CD4-positive, alpha-beta T cell treated with Interleukin-17A for 1 hour (primary cell): ENCODE measurements at regions not wholly inside any gene's neighbourhood (a gene's known extent, or its start where the extent isn't known, plus 50 kb on each side); places are given as distances from the start of the nearest gene placed in this dataset.
"Not testable (repeated sequence)": the region's sequence is repeated elsewhere in the genome, so short reads cannot be mapped to it uniquely, and the experiment has no call there.

Source experiments
- DNase-seq: peaks from one replicate; pipeline ENCODE4 v3.0.0-alpha.2; 2020

DNA sequence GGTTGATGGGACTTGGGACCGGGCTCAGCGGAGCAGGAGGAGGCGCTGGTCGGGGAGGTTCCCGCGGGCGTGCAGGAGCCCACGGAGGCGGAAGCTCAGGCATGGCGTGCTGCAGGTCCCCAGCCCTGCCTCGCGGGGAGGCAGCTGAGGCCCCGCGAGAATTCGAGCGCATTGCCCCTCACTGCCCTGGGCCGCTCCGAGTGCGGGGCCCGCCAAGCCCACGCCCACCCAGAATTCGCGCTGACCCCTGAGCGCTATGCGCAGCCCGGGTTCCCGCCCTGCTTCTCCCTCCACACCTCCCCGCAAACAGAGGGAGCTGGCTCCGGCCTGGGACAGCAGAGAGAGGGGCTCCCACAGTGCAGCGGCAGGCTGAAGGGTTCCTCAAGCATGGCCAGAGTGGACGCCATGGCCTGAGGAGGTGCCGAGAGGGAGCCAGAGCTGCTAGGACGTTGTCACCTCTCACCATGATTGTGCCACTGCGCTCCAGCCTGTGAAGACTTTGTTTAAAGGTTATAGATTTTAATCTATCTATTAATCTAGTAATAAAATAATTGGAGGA, 357.2 kb upstream of the RGPD4 start:
- no peak for DNase-seq

DNA sequence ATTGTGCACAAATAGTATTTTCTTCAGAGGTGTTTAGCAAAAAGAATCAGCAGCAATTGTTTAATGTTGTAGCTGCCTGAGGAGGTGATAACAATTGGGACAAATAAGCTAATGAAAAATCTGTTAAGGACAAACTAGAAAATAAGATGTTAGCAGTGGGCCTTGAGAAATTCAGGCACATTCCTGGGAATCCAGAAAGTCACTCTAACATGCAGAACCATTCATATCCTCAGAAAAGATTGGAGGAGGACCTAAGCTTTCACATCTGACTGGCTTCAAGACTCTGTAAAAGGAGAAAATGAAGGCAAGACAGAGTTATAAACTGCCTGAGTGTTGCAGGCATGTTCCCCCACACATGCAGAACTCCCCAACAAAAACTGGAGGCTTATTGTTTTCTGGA, 353.5 kb upstream of the RGPD4 start:
- no peak for DNase-seq

DNA sequence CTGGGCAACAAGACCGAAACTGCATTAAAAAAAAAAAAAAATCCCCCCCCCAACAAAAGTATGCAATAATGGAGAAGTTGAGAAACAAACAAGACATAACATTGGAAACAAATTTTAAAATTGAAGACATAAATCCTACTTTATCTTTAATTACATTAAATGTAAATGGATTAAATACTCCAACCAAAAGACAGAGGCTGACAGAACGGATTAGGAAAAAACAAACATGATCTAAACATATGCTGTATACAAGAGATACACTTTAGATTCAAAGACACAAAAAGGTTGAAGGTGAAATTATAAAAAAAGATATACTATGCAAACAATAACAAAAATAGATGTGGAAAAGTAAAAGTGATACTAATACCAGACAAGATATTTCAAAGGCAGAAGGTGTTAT, 350.8 kb upstream of the RGPD4 start:
- DNase-seq: no peak

DNA sequence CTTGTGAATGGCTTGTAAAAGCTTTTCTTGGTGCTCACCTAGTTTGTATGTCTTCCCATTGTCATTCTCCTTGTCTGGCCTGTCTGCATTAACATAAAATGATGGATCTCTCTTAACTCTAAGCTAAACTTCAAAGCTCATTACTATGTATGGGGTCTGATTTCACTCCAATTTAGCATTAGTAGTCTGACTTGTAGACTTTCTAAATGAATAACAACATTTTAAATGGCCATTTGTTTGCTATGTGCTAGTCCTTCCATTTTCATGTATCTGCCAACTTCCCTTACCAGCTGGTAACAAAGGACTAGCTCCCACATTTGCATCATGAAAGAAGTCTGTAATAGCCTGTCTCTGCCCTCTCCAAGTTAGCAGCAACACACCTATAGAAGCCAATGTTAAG, 324.2 kb upstream of the RGPD4 start:
- DNase-seq: no peak

DNA sequence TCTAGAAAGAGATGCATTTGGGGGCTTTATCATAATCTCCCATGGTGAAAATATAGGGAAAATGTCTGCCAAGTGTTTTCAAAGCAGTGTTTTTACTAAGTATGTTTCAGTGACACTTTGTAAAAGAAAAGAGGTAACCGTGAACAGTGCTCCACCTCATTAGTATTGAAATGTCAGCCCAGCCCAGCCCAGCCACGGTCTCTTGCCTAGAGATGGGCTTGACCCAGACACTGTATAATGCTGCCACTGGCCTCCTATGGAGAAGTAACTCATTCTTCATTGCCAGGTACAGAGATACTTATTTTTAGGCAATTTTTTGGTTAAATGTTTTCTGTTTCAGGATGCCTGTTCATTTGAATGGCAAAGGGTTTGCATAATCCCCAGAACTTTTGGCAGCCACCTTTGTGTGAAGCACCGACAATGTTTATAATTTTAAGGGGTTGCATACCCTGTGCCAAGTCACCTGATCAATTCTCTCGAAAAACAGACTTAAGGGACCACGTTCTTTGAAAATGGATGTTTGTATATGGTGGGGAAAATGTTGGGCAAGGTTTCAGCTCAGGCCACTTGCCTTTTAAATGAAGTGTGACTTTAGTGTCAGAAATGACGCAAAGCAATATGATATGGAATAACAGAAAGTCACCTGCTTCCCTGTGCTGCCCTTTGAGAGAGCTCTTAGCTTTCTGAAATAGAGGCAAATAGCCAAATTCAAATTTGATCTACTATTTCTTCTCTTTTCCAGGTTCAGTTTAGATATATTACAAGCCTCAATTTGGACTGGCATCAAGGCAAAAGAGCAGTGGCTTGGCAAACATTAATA, 314.5 kb upstream of the RGPD4 start:
- DNase-seq: no peak

DNA sequence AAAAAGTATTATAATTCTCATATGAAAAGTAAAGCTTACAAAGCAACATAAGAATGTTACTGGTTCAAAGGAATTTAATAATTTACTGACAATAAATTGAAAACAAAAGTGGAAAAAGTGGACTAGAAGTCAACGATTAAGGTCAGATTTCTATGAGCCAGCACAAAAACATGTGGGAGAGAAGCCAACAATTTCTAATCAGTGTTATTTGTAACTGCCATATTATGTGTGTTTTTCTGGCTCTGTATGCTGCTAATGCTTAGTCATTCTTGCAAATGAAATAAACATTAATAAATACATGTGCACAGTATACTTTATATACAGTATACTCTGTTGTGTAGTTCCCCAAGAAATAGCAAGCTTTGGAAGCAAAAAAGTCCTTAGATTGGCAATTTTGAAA, 301.3 kb upstream of the RGPD4 start:
- no peak for DNase-seq

DNA sequence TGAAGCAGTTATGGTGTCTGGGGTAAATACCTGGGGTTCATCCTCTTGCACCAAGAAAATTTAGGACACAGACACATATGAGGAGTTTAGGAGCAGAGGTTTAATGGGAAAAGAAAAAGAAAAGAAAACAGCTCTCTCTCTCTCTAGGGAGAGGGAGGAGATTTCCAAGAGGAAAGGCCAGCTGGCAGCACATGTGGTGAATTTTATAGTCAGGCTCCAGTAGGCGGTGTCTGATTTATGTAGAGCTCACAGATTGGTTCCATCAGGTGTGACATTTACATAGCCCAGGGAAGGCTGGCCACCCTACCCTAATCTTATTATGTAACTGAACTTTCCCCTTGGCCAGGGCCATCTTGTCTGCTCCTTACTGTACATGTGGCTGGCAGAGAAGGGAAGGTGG, 297.5 kb upstream of the RGPD4 start:
- no peak for DNase-seq

DNA sequence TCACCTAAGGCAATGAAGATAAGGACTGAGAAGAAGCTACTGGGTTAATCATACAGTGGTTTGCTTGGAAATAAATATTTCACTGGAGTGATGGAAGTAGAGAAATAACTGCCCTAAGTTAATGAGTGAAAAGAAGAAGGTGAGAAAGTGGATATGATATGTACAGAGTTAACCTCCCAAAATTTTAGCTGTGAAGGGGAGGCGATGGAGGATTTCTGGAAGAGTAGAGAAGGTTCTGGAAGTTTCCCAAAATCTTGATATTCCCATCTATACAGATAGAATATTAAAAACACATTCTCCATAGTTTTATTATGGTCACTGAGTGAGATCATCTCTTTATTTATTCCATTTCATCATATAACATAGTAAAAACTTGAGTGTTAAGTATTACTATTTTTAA, 296.6 kb upstream of the RGPD4 start:
- no peak for DNase-seq

DNA sequence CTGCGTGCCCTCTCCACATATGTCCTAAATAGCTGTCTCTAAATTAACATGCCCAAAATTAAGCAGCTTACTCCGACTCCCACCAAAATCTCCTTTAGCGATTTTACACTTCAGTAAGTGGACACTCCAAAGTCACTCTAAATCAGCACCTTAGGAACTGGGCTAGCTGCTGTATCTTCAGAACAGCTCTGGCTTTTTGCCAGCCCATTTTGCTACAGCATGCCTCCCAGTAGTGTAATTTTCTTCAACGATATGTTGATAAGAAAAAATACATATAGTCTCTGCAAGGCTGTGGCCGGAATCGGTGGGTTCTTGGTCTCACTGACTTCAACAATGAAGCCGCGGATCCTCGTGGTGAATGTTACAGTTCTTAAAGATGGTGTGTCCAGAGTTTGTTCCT, 291.8 kb upstream of the RGPD4 start:
- no peak for DNase-seq

DNA sequence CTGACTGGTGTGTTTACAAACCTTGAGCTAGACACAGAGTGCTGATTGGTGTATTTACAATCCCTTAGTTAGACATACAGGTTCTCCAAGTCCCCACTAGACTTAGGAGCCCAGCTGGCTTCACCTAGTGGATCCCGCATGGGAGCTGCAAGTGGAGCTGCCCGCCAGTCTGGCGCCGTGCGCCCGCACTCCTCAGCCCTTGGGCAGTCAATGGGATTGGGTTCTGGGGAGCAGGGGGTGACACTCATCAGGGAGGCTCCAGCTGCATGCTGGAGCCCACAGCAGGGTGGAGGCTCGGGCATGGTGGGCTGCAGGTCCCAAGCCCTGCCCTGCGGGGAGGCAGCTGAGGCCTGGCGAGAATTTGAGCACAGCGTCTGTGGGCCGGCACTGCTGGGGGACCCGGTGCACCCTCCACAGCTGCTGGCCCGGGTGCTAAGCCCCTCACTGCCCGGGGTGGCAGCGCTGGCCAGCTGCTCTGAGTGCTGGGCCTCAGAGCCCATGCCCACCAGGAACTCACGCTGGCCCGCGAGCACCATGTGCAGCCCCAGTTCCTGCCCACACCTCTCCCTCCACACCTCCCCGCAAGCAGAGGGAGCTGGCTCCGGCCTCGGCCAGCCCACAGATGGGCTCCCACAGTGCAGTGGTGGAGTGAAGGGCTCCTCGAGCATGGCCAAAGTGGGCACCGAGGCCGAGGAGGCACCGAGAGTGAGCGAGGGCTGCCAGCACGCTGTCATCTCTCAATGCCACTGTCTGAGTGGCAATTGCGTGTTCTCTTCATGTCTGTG, 290.6 kb upstream of the RGPD4 start:
- not testable (repeated sequence) for DNase-seq

DNA sequence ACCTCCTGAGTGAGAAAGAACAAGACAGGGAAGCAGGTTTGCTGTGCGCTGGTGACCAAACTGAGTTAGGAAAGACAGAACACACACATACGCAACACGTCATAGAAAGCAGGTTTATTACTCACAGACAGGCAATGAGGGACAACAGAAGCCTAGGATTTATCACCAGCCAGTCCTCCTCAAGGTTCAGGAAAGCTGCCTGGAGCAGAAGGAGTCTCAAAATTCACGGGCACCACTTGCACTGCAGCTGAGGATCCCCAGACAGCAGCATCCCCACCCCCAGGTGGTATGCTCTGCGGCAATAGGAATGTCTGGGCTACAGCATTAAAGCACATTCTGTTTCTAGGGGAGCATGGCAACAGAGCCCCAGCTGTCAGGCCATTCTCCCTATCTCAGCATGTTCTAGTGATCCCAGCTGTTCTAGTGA, 284.4 kb upstream of the RGPD4 start:
- DNase-seq: no peak

DNA sequence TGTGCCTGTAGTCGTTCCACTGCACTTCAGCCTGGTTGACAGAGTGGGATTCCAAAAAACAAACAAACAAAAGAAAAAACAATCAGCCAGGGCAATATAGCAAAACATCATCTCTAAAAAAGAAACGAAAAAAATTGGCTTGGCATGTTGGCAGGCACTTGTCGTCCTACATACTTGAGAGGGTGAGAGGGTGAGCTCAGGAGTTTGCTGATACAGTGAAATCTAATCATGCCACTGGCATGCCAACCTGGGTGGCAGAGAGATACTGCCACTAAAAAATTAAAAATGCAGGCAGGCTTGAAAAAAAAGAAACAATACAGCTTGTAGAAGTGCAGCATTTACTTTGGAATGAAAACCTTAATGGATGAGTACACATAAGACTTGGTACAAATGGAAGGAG, 282.9 kb upstream of the RGPD4 start:
- no peak for DNase-seq

DNA sequence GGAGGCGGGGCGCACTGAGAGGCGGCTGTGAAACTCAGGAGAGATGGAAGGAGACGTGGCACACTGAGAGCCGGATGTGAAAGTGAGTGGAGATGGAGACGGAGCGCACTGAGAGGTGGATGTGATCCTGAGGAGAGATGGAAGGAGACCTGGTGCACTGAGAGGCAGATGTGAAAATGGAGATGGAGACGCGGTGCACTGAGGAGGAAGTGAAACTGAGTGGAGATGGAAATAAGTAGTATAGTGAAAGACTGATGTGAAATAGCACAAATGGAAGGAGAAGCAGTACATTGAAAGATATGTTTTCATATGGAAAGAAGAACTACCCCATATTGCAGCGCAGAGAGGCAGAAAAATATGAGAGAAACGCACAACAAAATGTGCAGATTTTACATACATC, 281.6 kb upstream of the RGPD4 start:
- no peak for DNase-seq

DNA sequence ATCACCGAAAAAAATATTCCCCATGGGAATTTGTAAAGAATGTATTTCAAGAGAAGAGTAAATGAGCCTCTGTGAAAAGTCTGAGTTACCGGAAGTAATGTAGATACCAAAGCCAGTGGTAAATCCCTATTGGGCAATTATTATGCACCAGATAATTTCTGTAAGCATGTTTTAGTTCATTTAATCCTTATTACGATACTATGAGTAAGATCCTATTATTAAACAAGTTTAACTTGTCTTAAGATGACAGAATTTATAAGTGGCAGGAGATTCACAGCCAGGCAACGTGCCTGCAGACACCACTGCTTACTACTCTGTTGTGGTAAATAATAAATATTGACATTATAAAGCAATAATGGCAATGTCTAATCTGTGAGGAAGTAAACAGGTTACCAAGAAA, 280.8 kb upstream of the RGPD4 start:
- DNase-seq: no peak

DNA sequence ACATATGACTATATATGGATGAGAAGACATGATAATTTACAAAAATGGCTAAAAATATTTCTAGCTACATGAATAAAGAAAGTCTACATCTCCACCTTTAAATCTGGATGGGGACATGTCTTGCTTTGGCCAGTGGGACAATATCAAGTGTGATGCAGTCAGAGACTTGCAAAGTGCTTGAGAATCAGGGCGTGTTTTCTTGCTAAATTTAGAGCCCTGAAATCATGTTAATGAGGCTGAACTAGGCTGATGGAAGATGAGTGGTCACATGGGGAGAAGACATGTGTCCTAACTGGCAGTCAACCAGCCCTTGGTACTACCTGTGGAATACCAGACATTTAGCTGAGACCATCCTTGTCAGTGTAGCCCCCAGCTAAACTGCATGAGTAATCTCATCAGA, 278.5 kb upstream of the RGPD4 start:
- DNase-seq: no peak

DNA sequence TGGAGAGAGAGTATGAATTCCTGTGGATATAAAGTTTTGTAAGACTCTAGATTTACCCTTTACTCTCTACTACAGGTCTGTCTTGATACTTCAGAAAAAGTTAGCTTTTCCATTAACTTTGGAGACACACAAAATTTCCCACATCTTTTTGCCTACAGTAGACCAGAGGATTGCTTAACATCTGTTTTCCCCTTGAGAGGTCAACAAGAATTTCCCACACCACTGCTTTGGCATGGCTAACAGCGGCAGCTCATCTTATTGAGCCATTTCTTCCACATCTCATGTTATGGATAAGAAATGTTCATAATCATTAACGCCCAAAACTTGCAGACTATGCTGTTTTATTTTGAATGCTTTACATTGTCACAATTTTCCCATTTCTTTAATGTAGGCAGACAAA, 273.6 kb upstream of the RGPD4 start:
- DNase-seq: no peak

DNA sequence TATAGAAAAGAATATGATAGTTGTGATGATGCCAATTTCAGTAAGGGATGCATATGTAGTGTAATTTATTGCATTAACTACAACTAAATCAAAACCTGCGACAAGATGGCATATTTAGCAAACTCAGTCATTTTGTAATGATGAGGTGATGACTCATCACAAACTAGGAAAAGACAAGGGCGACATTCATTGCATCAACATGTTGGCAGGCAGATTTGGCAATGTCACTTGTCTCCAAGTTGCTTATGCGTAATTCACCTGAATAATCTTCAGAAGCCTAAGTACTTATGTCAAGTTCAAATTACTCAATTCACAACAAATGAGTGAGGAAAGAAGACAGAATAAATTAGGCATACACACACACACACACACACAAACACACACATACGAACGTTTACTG, 273.2 kb upstream of the RGPD4 start:
- no peak for DNase-seq

DNA sequence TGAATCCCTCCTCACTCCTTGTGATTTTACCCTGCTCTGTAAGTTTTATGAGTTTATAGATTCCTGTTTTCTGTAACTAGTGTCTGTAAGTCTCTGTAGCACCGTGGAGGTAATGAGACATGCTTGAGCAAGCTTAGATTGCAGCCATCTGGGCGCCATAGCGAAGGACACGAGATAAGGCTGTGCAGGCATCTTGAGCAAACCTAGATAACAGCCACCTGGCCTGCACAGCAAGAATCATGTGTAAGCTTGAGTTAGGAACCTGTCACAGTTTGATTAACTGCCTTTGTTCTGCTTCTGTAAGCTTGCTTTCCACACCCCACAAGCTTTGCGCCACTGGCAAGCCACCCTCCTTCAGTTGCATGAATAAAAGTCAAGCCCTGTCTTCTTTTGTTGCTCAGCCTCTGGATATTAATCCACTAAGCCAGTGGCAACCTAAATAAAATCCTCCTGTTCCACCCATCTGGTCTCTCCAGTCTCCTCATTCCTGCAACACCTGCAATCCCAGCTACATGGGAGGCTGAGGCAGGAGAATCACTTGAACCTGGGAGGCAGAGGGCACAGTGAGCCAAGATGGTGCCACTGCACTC, 270.6 kb upstream of the RGPD4 start:
- DNase-seq: no peak

DNA sequence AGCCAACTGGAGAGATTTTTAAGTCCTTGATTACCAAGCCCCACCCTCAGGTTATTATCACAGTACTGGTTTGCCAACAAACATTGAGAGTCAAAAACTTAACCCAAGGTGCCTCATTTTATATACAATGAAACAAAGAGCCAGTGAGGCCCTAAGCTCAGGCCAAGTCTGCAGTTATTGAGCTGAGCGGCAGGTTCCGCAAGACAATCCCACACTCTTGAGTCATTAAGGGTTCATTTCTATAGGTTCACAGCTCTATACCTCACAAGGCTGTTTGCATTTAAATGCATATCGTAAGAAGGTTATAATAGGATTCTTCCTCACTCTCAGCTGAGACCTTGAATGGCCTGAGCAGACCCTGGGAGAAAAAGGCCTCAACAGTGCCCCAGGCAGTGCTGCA, 268.4 kb upstream of the RGPD4 start:
- no peak for DNase-seq

DNA sequence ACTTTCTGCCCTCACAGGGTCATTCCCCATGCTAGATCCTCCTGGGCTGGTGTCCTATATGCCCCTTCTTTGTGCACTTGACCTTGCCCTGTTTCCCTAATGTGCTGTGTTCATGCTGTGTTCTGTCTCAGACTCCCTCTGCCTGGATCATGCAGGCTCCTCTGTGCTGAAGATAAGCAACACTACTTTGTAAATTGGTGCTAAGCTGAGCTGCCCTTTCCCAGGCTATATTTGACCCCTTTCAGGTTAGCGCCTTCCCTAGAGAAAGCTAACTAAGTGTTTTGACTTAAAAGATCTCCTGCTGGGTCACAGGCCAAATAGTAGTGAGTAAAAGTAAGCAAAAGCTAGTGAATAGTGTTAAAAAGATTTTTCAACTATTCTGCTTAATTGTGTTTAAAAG, 257.2 kb upstream of the RGPD4 start:
- DNase-seq: no peak

DNA sequence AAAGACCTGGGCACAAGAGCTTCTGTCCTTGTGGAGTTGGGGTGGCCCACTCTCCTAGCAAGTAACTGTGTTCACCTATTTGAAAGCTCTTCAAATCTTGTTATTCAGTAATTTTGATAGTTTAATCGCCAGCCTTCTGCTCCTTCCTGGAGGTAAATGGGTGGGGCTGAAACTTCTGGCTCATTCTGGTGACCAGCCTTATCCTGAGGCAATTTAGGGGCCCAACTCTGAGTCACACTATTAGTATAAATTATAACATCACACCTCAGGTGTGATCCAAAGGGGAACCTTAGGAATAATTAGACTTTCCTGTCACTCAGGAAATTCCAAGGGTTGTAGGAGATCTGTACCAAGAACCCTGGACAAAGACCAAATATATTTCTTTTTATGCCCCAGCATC, 255.8 kb upstream of the RGPD4 start:
- DNase-seq: no peak

DNA sequence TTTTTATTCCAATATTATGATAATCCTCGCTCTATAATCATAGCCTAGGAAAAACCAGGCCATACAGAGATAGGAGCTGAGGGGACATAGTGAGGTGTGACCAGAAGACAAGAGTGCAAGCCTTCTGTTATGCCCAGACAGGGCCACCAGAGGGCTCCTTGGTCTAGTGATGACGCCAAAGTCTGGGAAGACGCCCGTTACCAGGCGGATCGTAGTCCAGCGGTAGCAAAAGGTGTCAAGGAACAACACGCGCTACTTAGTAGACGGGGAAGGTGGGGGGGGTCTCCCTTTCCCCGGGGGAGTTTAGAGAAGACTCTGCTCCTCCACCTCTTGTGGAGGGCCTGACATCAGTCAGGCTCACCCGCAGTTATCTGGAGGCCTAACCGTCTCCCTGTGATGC, 253.8 kb upstream of the RGPD4 start:
- DNase-seq: not testable (repeated sequence)

DNA sequence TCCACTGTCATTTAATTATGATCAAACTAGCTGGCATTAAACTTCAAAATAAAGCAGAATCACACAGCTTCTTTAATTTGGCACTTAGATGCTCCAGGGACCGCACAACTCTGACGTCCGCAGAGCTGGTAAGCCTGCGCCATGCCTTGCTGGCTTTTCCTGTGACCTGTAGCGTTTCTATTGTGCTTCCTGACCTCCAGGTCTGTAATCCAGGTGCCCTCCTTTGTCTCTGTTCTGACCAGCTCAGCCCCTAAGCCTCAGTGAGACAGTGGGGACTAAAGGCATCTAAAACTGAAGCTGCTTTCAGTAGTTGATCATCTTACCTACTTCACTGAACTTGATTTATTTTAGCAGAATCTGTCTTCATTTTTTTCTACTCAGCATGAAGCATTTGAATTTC, 249.7 kb upstream of the RGPD4 start:
- DNase-seq: no peak

DNA sequence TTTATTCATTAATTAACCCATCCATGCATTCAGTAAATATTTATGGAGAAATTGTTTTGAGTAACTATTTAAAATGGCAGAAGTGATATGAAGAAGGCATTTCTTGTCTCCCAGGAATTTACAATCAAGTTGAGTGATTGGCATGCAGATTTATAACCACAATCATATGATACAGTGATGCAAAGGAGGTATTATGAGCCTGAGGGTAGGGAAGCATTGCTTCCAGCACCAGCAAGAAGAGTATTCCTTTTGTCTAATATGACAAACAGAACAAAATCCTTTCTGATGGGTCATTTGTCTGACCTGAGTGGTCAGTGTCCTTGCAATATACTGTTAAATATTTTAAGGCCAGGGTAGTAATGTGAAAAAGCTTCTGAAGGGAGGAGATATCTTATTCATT, 244.2 kb upstream of the RGPD4 start:
- DNase-seq: no peak
